HFFc6 (cell line): ENCODE measurements at regions not wholly inside any gene's neighbourhood (a gene's known extent, or its start where the extent isn't known, plus 50 kb on each side); places are given as distances from the start of the nearest gene placed in this dataset.

Experiments
- DNase-seq: peaks from one replicate; pipeline ENCODE4 v3.0.0-alpha.2; 2018
- H3K27ac Mint-ChIP-seq: 2 replicates; pipeline ENCODE4 v1.8.0; 2020; ENCODE audit warnings: mild to moderate bottlenecking, mixed read lengths
- H3K27me3 Mint-ChIP-seq: 2 replicates; pipeline ENCODE4 v1.8.0; 2021; ENCODE audit warnings: mild to moderate bottlenecking, moderate library complexity, mixed read lengths; ENCODE audit not compliant: insufficient read depth
- H3K36me3 Mint-ChIP-seq: 2 replicates; pipeline ENCODE4 v1.8.0; 2021; ENCODE audit warnings: low read depth, mixed read lengths
- H3K4me1 Mint-ChIP-seq: 2 replicates; pipeline ENCODE4 v1.8.0; 2020; ENCODE audit warnings: low read depth, mixed read lengths
- H3K4me3 Mint-ChIP-seq: 2 replicates; pipeline ENCODE4 v1.8.0; 2020; ENCODE audit warnings: mild to moderate bottlenecking, moderate library complexity, mixed read lengths
- H3K9me3 Mint-ChIP-seq: 2 replicates; pipeline ENCODE4 v1.8.0; 2020; ENCODE audit warnings: mild to moderate bottlenecking, mixed read lengths
- TF ChIP-seq, protein P1 (sequence below): fragments of 200-600 bp; sonication (generic); IDR thresholded peaks from 2 replicates; pipeline ENCODE4 v1.5.0; 2021; ENCODE audit warnings: antibody characterized with exemption, mild to moderate bottlenecking

DNA sequence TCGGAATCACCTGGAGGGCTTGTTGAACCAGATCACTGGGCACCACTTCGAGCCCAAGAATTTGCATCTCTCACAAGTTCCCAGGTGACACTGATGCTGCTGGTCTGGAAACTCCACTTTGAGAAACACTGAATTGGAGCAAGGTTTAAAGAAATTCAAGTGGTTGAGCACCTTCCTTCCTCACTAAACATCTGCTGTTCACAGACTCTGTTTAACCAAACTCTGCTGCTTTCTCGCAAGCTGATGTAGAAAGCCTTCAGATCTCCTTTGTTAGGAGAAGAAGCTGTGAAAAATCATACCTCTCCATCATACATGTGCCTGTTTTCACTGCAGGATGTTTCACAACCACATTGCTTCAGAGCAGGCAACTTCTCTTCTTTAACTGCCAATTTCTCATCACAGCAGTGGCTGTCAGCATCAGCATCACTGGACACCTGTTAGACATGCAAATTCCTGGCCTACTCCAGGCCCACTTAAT, 87.5 kb upstream of the TOP1 start:
- no peaks in the 10 kb centered on the region for H3K9me3 Mint-ChIP-seq
- no peak overlapping the region for H3K27ac Mint-ChIP-seq
- DNase-seq = no peak

DNA sequence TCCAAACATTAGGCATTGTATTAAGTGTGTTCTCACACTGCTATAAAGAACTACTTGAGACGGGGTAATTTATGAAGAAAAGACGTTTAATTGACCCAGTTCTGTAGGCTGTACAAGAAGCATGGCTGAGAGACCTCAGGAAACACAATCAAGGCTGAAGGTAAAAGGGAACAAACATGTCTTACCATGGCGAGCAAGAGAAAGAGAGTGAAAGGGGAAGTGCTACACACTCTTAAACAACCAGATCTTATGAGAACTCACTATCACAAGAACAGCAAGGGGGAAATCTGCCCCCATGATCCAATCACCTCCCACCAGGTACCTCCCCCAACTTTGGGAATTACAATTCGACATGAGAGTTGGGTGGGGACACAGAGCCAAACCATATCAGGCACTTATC, 86.6 kb upstream of the TOP1 start:
- H3K36me3 Mint-ChIP-seq = no peaks in the 10 kb centered on the region
- DNase-seq = no peak
- TF ChIP-seq, protein P1, sequence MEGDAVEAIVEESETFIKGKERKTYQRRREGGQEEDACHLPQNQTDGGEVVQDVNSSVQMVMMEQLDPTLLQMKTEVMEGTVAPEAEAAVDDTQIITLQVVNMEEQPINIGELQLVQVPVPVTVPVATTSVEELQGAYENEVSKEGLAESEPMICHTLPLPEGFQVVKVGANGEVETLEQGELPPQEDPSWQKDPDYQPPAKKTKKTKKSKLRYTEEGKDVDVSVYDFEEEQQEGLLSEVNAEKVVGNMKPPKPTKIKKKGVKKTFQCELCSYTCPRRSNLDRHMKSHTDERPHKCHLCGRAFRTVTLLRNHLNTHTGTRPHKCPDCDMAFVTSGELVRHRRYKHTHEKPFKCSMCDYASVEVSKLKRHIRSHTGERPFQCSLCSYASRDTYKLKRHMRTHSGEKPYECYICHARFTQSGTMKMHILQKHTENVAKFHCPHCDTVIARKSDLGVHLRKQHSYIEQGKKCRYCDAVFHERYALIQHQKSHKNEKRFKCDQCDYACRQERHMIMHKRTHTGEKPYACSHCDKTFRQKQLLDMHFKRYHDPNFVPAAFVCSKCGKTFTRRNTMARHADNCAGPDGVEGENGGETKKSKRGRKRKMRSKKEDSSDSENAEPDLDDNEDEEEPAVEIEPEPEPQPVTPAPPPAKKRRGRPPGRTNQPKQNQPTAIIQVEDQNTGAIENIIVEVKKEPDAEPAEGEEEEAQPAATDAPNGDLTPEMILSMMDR = no peak
- H3K27me3 Mint-ChIP-seq = peaks cover 33% of the 10 kb centered on the region
- no peaks in the 10 kb centered on the region for H3K9me3 Mint-ChIP-seq
- H3K4me1 Mint-ChIP-seq = no peaks in the 10 kb centered on the region
- no peak overlapping the region for H3K4me3 Mint-ChIP-seq
- no peak overlapping the region for H3K27ac Mint-ChIP-seq

More for the DNA sequence above, 87.5 kb upstream of the TOP1 start:
- H3K4me3 Mint-ChIP-seq = no peak overlapping the region
- no peaks in the 10 kb centered on the region for H3K4me1 Mint-ChIP-seq
- peaks cover 32% of the 10 kb centered on the region for H3K27me3 Mint-ChIP-seq
- no peaks in the 10 kb centered on the region for H3K36me3 Mint-ChIP-seq
- TF ChIP-seq, protein P1 = no peak

DNA sequence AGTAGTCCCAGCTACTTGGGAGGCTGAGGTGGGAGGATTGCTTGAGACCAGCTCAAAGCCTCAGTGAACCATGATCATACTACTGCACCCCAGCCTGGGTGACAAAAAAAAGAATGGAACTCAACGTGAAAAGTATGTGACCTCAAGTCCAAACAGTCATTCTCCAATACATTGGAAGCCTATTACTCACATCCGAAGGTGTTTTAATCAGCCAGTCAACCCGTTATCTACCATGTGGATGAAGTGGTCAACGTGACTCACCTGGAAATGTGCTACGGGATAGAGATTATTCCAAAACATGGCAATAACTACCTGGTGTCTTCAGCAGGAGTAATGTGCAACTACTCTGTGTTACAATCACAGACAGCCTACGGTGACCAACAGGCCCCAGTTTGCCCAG, 85.8 kb upstream of the TOP1 start:
- no peak for DNase-seq
- Mint-ChIP-seq H3K27ac (no peak overlapping the region), H3K9me3 (no peaks in the 10 kb centered on the region), H3K27me3 (peaks cover 30% of the 10 kb centered on the region), H3K4me3 (no peak overlapping the region), H3K36me3 (no peaks in the 10 kb centered on the region), H3K4me1 (peaks cover 2% of the 10 kb centered on the region)
- TF ChIP-seq, protein P1 = no peak

GRCh38 chr20:40943591-40943990, 85.0 kb upstream of the TOP1 start:
- no peak overlapping the region for H3K27ac Mint-ChIP-seq
- no peaks in the 10 kb centered on the region for H3K36me3 Mint-ChIP-seq
- no peaks in the 10 kb centered on the region for H3K9me3 Mint-ChIP-seq
- DNase-seq = no peak
- no peak overlapping the region for H3K4me3 Mint-ChIP-seq
- TF ChIP-seq, protein P1 = no peak
- peaks cover 10% of the 10 kb centered on the region for H3K4me1 Mint-ChIP-seq
- peaks cover 27% of the 10 kb centered on the region for H3K27me3 Mint-ChIP-seq

- no peak overlapping the region for H3K27ac Mint-ChIP-seq
- TF ChIP-seq, protein P1 = no peak
- no peaks in the 10 kb centered on the region for H3K9me3 Mint-ChIP-seq
- H3K4me3 Mint-ChIP-seq = no peak overlapping the region
- peaks cover 17% of the 10 kb centered on the region for H3K4me1 Mint-ChIP-seq
- peaks cover 27% of the 10 kb centered on the region for H3K27me3 Mint-ChIP-seq
- H3K36me3 Mint-ChIP-seq = no peaks in the 10 kb centered on the region
- no peak for DNase-seq
Measured at GRCh38 chr20:40945189-40945588, 83.4 kb upstream of the TOP1 start.
